ENCODE measurements at regions not wholly inside any gene's neighbourhood (a gene's known extent, or its start where the extent isn't known, plus 50 kb on each side); places are given as distances from the start of the nearest gene placed in this dataset.

GRCh38 chr5:83404182-83404716, 67.3 kb upstream of the VCAN start:
- 6% methylated on average over 3 of the region's 3 CpGs for WGBS (ENCODE audit: insufficient coverage, low coverage, missing lambda C conversion rate)
- DNase-seq (ENCODE audit: extremely low read depth in 1 of 4, low spot score in 3 of 4) (no peak), FAIRE-seq (no peak), ATAC-seq (no peak)
- H3K27ac ChIP-seq (ENCODE audit: extremely low read depth, low read depth, low read length): no peak overlapping the region
- in situ Hi-C loops (cut with MboI): no loop called here
- H3K9me3 ChIP-seq (replicated peaks; ENCODE audit: control insufficient read depth, insufficient read depth, low read depth, low read length): no peaks in the 10 kb centered on the region
- H3K9ac ChIP-seq (ENCODE audit: insufficient read depth in 1 of 2, low read depth in 2 of 2, low read length in 2 of 2): no peak overlapping the region
- H3K36me3 ChIP-seq (ENCODE audit: control insufficient read depth, insufficient read depth, low read length): no peaks in the 10 kb centered on the region
- intact Hi-C loops (cut with micrococcal nuclease): no loop called here
- no peak for TF ChIP-seq KLF1 (tag; IDR thresholded peaks at IDR 0.05)
- TF ChIP-seq CBX1 (IDR thresholded peaks at IDR 0.05; ENCODE audit: low read depth): no peak
- no peak for TF ChIP-seq PRPF4 (IDR thresholded peaks at IDR 0.05; ENCODE audit: insufficient read depth, low read depth, low read length, poor library complexity, severe bottlenecking)
- no peak for TF ChIP-seq CHAMP1 (IDR thresholded peaks at IDR 0.05)
- no peak for TF ChIP-seq ZNF197 (CRISPR knock-in tag; IDR thresholded peaks at IDR 0.05; ENCODE audit: low read depth)
- no peak for TF ChIP-seq MIER1 (IDR thresholded peaks at IDR 0.05; ENCODE audit: low read depth)
- no peak for TF ChIP-seq KAT8 (IDR thresholded peaks at IDR 0.05; ENCODE audit: low read depth)
- TF ChIP-seq EGR1 (conservative IDR thresholded peaks at IDR 0.05): no peak
- TF ChIP-seq TGIF2 (CRISPR knock-in tag; IDR thresholded peaks at IDR 0.05): no peak
- CTCF ChIA-PET (ENCODE audit: low intra/inter-chr PET ratio): no interaction called here
- no peak overlapping the region for H3K4me2 ChIP-seq (ENCODE audit: insufficient read depth, low read length)
- H4K20me1 ChIP-seq (replicated peaks; ENCODE audit: control insufficient read depth, insufficient read depth, low read length): no peaks in the 10 kb centered on the region
- H2AFZ ChIP-seq (ENCODE audit: low read depth, low read length): no peak overlapping the region
- H3K4me1 ChIP-seq (replicated peaks in 1 of 2; ENCODE audit: control insufficient read depth in 2 of 2, insufficient read depth in 2 of 2, low read length in 2 of 2): no peaks in the 10 kb centered on the region
- POLR2A ChIA-PET: interaction anchor here (0.6 to 1.8 kb wide), 2 partner anchors 14 to 37 kb away, joined by 3 to 4 read pairs; no protein-coding TSS in a partner anchor
- no TSS peak for BruUV-seq (replicated peaks)
- no peaks in the 10 kb centered on the region for H3K79me2 ChIP-seq (ENCODE audit: control insufficient read depth, insufficient read depth, low read length)
- no peaks in the 10 kb centered on the region for H3K9me1 ChIP-seq (ENCODE audit: control insufficient read depth, insufficient read depth, low read length)
- H3K27me3 ChIP-seq (ENCODE audit: control insufficient read depth in 2 of 2, insufficient read depth in 2 of 2, low read length in 2 of 2): no peaks in the 10 kb centered on the region
- no peak overlapping the region for H3K4me3 ChIP-seq
